ENCODE measurements at regions not wholly inside any gene's neighbourhood (a gene's known extent, or its start where the extent isn't known, plus 50 kb on each side); places are given as distances from the start of the nearest gene placed in this dataset.

DNA sequence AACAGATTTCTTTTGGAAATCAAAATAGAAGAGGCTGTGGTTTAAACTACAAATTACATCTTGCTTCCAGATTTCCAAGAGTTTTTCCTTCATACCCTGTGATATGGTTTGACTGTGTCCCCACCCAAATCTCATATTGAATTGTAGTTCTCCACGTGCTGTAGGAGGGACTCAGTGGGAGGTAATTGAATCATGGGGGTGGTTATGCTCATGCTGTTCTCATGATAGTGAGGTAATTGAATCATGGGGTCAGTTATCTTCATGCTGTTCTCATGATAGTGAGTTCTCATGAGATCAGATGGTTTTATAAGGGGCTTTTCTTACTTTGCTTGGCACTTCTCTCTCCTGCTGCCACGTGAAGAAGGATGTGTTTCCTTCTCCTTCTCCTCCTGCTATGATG, 687.0 kb upstream of the ZNF608 start:
- TF ChIP-seq KDM1A (IDR thresholded peaks at IDR 0.05; ENCODE audit: borderline replicate concordance) = no peak
- no peak for TF ChIP-seq MTA3 (IDR thresholded peaks at IDR 0.05; ENCODE audit: borderline replicate concordance, low read length)
- no peak for TF ChIP-seq NR2C2 (IDR thresholded peaks at IDR 0.05; ENCODE audit: borderline replicate concordance, control insufficient read depth, insufficient read length, low read depth)
- TF ChIP-seq SMC3 (IDR thresholded peaks at IDR 0.05; ENCODE audit: borderline replicate concordance, low read length) = no peak
- no peak for TF ChIP-seq NBN (IDR thresholded peaks at IDR 0.05)
- no peak for TF ChIP-seq TAF1 (IDR thresholded peaks at IDR 0.05; ENCODE audit: borderline replicate concordance, low read depth, low read length)
- no peak for TF ChIP-seq MEF2A (IDR thresholded peaks at IDR 0.05; ENCODE audit: insufficient read depth, low read depth, low read length)
- TF ChIP-seq ZNF384 (IDR thresholded peaks at IDR 0.05; ENCODE audit: borderline replicate concordance, low read depth, low read length) = no peak
- TF ChIP-seq ZNF217 (IDR thresholded peaks at IDR 0.05) = no peak
- no peak for TF ChIP-seq SIX5 (IDR thresholded peaks at IDR 0.05; ENCODE audit: low read depth, low read length, severe bottlenecking)
- TF ChIP-seq POLR2A (IDR thresholded peaks at IDR 0.05; ENCODE audit: low read depth, low read length) = no peak
- no peak for TF ChIP-seq CHD4 (IDR thresholded peaks at IDR 0.05)

Data from GM12878 (cell line).